Neural progenitor cell (in vitro differentiated cells): ENCODE measurements at regions not wholly inside any gene's neighbourhood (a gene's known extent, or its start where the extent isn't known, plus 50 kb on each side); places are given as distances from the start of the nearest gene placed in this dataset.
A peak's percentile ranks its signal among the peaks of the same experiment; 100 is the strongest.

Source experiments
- DNase-seq: peaks from one replicate; pipeline ENCODE4 v3.0.0-alpha.2; 2016; ENCODE audit warnings: low spot score
- H2AFZ ChIP-seq: fragments of 200-600 bp; sonication (generic); replicated peaks from 2 replicates; pipeline ENCODE4 v1.6.1; 2016; ENCODE audit warnings: antibody characterized with exemption
- H3F3A ChIP-seq: fragments of 200-600 bp; sonication (generic); 2 replicates; pipeline ENCODE4 v1.6.1; 2016; ENCODE audit warnings: antibody characterized with exemption, low read depth
- H3K27ac ChIP-seq: fragments of 200-600 bp; sonication (generic); 2 replicates; pipeline ENCODE4 v1.5.1; 2016; ENCODE audit warnings: mild to moderate bottlenecking
- H3K27me3 ChIP-seq: fragments of 200-600 bp; sonication (generic); 2 replicates; pipeline ENCODE4 v1.6.1; 2016; ENCODE audit warnings: mild to moderate bottlenecking, moderate library complexity
- H3K36me3 ChIP-seq: fragments of 200-600 bp; sonication (generic); 2 replicates; pipeline ENCODE4 v1.5.1; 2016
- H3K4me1 ChIP-seq: fragments of 200-600 bp; sonication (generic); 2 replicates; pipeline ENCODE4 v1.6.1; 2016; ENCODE audit warnings: mixed run types
- H3K4me2 ChIP-seq: fragments of 200-600 bp; sonication (generic); 2 replicates; pipeline ENCODE4 v1.6.1; 2016
- H3K4me3 ChIP-seq: fragments of 200-600 bp; sonication (generic); 2 replicates; pipeline ENCODE4 v1.5.1; 2016
- H3K79me2 ChIP-seq: fragments of 200-600 bp; sonication (generic); 2 replicates; pipeline ENCODE4 v1.6.1; 2016; ENCODE audit warnings: low read depth
- H3K9ac ChIP-seq: fragments of 200-600 bp; sonication (generic); 2 replicates; pipeline ENCODE4 v1.6.1; 2016
- H3K9me3 ChIP-seq: fragments of 200-600 bp; sonication (generic); 2 replicates; pipeline ENCODE4 v1.5.1; 2016; ENCODE audit warnings: low read depth
- H4K20me1 ChIP-seq: fragments of 200-600 bp; sonication (generic); 2 replicates; pipeline ENCODE4 v1.6.1; 2016; ENCODE audit warnings: low read depth
- H3K27ac Mint-ChIP-seq: 3 replicates; pipeline ENCODE4 v1.8.0; 2021; ENCODE audit warnings: mixed read lengths
- H3K27me3 Mint-ChIP-seq: 2 replicates; pipeline ENCODE4 v1.8.0; 2022; ENCODE audit warnings: low read depth, mild to moderate bottlenecking, inconsistent platforms, moderate library complexity, mixed read lengths; ENCODE audit not compliant: insufficient read depth
- H3K36me3 Mint-ChIP-seq: 3 replicates; pipeline ENCODE4 v1.8.0; 2021; ENCODE audit warnings: mixed read lengths
- H3K4me1 Mint-ChIP-seq: 3 replicates; pipeline ENCODE4 v1.8.0; 2021; ENCODE audit warnings: mixed read lengths
- H3K4me3 Mint-ChIP-seq: 3 replicates; pipeline ENCODE4 v1.8.0; 2021; ENCODE audit warnings: mild to moderate bottlenecking, moderate library complexity, mixed read lengths
- H3K9me3 Mint-ChIP-seq: 3 replicates; pipeline ENCODE4 v1.8.0; 2020; ENCODE audit warnings: mixed read lengths
- CTCF ChIP-seq: fragments of 200-600 bp; sonication (generic); IDR thresholded peaks from 2 replicates; pipeline ENCODE4 v1.5.1; 2017; ENCODE audit warnings: antibody characterized with exemption, mild to moderate bottlenecking
- EZH2 ChIP-seq: fragments of 200-600 bp; sonication (generic); IDR thresholded peaks from 2 replicates; pipeline ENCODE4 v1.6.1; 2017; ENCODE audit warnings: antibody characterized with exemption, mild to moderate bottlenecking, moderate library complexity
- EZH2phosphoT487 ChIP-seq: fragments of 200-600 bp; sonication (generic); IDR thresholded peaks from 2 replicates; pipeline ENCODE4 v1.6.1; 2017; ENCODE audit warnings: antibody characterized with exemption

GRCh38 chr5:105508519-105508918 lies 1945.9 kb upstream of the NUDT12 start:
- H3K36me3 ChIP-seq: no peaks in the 10 kb centered on the region
- H3K79me2 ChIP-seq: no peaks in the 10 kb centered on the region
- H3K9me3 ChIP-seq: no peaks in the 10 kb centered on the region
- H3K27ac ChIP-seq: no peak overlapping the region
- Mint-ChIP-seq H3K27me3 (no peaks in the 10 kb centered on the region), H3K27ac (peak overlapping the region; percentile 18), H3K4me1 (peaks cover 13% of the 10 kb centered on the region), H3K4me3 (no peak overlapping the region), H3K9me3 (no peaks in the 10 kb centered on the region), H3K36me3 (no peaks in the 10 kb centered on the region)
- H3K4me1 ChIP-seq: peaks cover 17% of the 10 kb centered on the region
- peak overlapping the region; percentile 63 for H2AFZ ChIP-seq
- no peak overlapping the region for H3K4me2 ChIP-seq
- no peaks in the 10 kb centered on the region for H4K20me1 ChIP-seq
- no peak for TF ChIP-seq EZH2phosphoT487
- TF ChIP-seq CTCF: no peak
- no peak for TF ChIP-seq EZH2
- no peaks in the 10 kb centered on the region for H3F3A ChIP-seq
- no peak overlapping the region for H3K9ac ChIP-seq
- H3K27me3 ChIP-seq: no peaks in the 10 kb centered on the region
- no peak overlapping the region for H3K4me3 ChIP-seq
- no peak for DNase-seq

GRCh38 chr5:105506692-105507277 lies 1944.2 kb upstream of the NUDT12 start:
- H3K4me2 ChIP-seq: no peak overlapping the region
- Mint-ChIP-seq H3K4me3 (no peak overlapping the region), H3K9me3 (no peaks in the 10 kb centered on the region), H3K27me3 (no peaks in the 10 kb centered on the region), H3K36me3 (no peaks in the 10 kb centered on the region), H3K27ac (no peak overlapping the region), H3K4me1 (peaks cover 14% of the 10 kb centered on the region)
- no peak overlapping the region for H3K9ac ChIP-seq
- H2AFZ ChIP-seq: peak overlapping the region; percentile 19
- H3K4me1 ChIP-seq: peaks cover 17% of the 10 kb centered on the region
- no peak overlapping the region for H3K4me3 ChIP-seq
- peak; percentile 55 for DNase-seq
- H4K20me1 ChIP-seq: no peaks in the 10 kb centered on the region
- no peaks in the 10 kb centered on the region for H3K27me3 ChIP-seq
- no peak overlapping the region for H3K27ac ChIP-seq
- H3K9me3 ChIP-seq: no peaks in the 10 kb centered on the region
- H3K36me3 ChIP-seq: no peaks in the 10 kb centered on the region
- H3F3A ChIP-seq: no peaks in the 10 kb centered on the region
- TF ChIP-seq EZH2 (no peak), CTCF (peak; percentile 64), EZH2phosphoT487 (no peak)
- no peaks in the 10 kb centered on the region for H3K79me2 ChIP-seq

GRCh38 chr5:105503950-105504349 lies 1941.4 kb upstream of the NUDT12 start:
- no peaks in the 10 kb centered on the region for H3K36me3 ChIP-seq
- H3K27ac ChIP-seq: no peak overlapping the region
- Mint-ChIP-seq H3K27ac (no peak overlapping the region), H3K36me3 (no peaks in the 10 kb centered on the region), H3K4me1 (peaks cover 15% of the 10 kb centered on the region), H3K4me3 (no peak overlapping the region), H3K9me3 (no peaks in the 10 kb centered on the region), H3K27me3 (no peaks in the 10 kb centered on the region)
- DNase-seq: no peak
- H3K79me2 ChIP-seq: no peaks in the 10 kb centered on the region
- no peaks in the 10 kb centered on the region for H3F3A ChIP-seq
- no peaks in the 10 kb centered on the region for H4K20me1 ChIP-seq
- TF ChIP-seq CTCF (no peak), EZH2 (no peak), EZH2phosphoT487 (no peak)
- no peak overlapping the region for H3K4me3 ChIP-seq
- no peaks in the 10 kb centered on the region for H3K9me3 ChIP-seq
- no peak overlapping the region for H3K9ac ChIP-seq
- H2AFZ ChIP-seq: no peak overlapping the region
- no peaks in the 10 kb centered on the region for H3K27me3 ChIP-seq
- no peak overlapping the region for H3K4me2 ChIP-seq
- H3K4me1 ChIP-seq: no peaks in the 10 kb centered on the region
